ENCODE measurements at regions not wholly inside any gene's neighbourhood (a gene's known extent, or its start where the extent isn't known, plus 50 kb on each side); places are given as distances from the start of the nearest gene placed in this dataset.
"Not testable (repeated sequence)": the region's sequence is repeated elsewhere in the genome, so short reads cannot be mapped to it uniquely, and the experiment has no call there.

GRCh38 chr1:149157409-149157808, 54.1 kb upstream of the NBPF9 start:
- DNase-seq: not testable (repeated sequence)

- not testable (repeated sequence) for DNase-seq
Measured at GRCh38 chr1:149158308-149158707, 55.0 kb upstream of the NBPF9 start.

- DNase-seq: not testable (repeated sequence)
Measured at GRCh38 chr1:149163063-149163444, 59.7 kb upstream of the NBPF9 start.

GRCh38 chr1:149174765-149175164, 71.4 kb upstream of the NBPF9 start:
- not testable (repeated sequence) for DNase-seq

GRCh38 chr1:149175812-149176211, 72.5 kb upstream of the NBPF9 start:
- not testable (repeated sequence) for DNase-seq

GRCh38 chr1:149176453-149177316, 73.3 kb upstream of the NBPF9 start:
- peak; percentile 29 for DNase-seq

- DNase-seq: peak; percentile 0
Measured at GRCh38 chr1:149190742-149191141, 87.4 kb upstream of the NBPF9 start.

- not testable (repeated sequence) for DNase-seq
Measured at GRCh38 chr1:149196651-149197050, 93.3 kb upstream of the NBPF9 start.

GRCh38 chr1:149200567-149200966, 97.2 kb upstream of the NBPF9 start:
- peak; percentile 15 for DNase-seq

GRCh38 chr1:149202283-149202682, 98.9 kb upstream of the NBPF9 start:
- DNase-seq: not testable (repeated sequence)

- not testable (repeated sequence) for DNase-seq
Measured at GRCh38 chr1:149204396-149204795, 101.0 kb upstream of the NBPF9 start.

- DNase-seq: not testable (repeated sequence)
Measured at GRCh38 chr1:149208836-149209235, 105.5 kb upstream of the NBPF9 start.

GRCh38 chr1:149211757-149212420, 108.5 kb upstream of the NBPF9 start:
- not testable (repeated sequence) for DNase-seq

- DNase-seq: not testable (repeated sequence)
Measured at GRCh38 chr1:149212946-149213345, 109.6 kb upstream of the NBPF9 start.

GRCh38 chr1:149213673-149214072, 110.3 kb upstream of the NBPF9 start:
- DNase-seq: not testable (repeated sequence)

- DNase-seq: not testable (repeated sequence)
Measured at GRCh38 chr1:149218080-149218988, 115.0 kb upstream of the NBPF9 start.

GRCh38 chr1:149219539-149219938, 116.2 kb upstream of the NBPF9 start:
- not testable (repeated sequence) for DNase-seq

- not testable (repeated sequence) for DNase-seq
Measured at GRCh38 chr1:149220463-149221074, 117.2 kb upstream of the NBPF9 start.

GRCh38 chr1:149227933-149228665, 124.7 kb upstream of the NBPF9 start:
- DNase-seq: not testable (repeated sequence)

GRCh38 chr1:149228672-149229585, 125.6 kb upstream of the NBPF9 start:
- DNase-seq: not testable (repeated sequence)

Measured in hematopoietic multipotent progenitor cell treated with erythropoietin and hydrocortisone succinate and interleukin-3 and kit ligand, for 4 days (in vitro differentiated cells).